ENCODE measurements at regions not wholly inside any gene's neighbourhood (a gene's known extent, or its start where the extent isn't known, plus 50 kb on each side); places are given as distances from the start of the nearest gene placed in this dataset.

DNA sequence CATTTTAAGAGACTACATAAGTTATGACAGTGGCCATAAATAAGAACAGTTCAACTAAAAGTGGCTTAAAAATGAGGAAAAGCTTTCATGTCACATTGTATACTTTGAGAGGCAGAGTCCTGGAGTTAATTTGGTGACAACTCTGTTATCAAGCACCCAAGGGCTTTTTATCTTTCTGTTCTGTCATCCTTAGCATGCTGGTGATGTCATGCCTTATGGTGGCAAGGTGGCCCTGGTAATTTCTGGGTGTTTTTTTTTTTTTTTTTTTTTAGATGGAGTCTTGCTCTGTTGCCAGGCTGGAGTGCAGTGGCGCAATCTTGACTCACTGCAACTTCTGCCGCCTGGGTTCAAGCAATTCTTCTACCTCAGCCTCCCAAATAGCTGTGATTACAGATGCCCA is 158.8 kb downstream of the AASDHPPT start:
- DNase-seq (ENCODE audit: low spot score) = no peak
- no peaks in the 10 kb centered on the region for H3K4me1 ChIP-seq (ENCODE audit: control insufficient read depth in 1 of 2, low read depth in 2 of 2)
- ATAC-seq (ENCODE audit: insufficient number of reproducible peaks, low FRiP score, low read depth) = no peak
- H3K9me3 ChIP-seq = no peaks in the 10 kb centered on the region
- no peak overlapping the region for H3K27ac ChIP-seq
- H3K4me3 ChIP-seq = no peak overlapping the region
- H3K27me3 ChIP-seq (replicated peaks; ENCODE audit: insufficient read depth) = no peaks in the 10 kb centered on the region
- no peak for TF ChIP-seq CTCF (IDR thresholded peaks at IDR 0.05)
- H3K36me3 ChIP-seq = no peaks in the 10 kb centered on the region

DNA sequence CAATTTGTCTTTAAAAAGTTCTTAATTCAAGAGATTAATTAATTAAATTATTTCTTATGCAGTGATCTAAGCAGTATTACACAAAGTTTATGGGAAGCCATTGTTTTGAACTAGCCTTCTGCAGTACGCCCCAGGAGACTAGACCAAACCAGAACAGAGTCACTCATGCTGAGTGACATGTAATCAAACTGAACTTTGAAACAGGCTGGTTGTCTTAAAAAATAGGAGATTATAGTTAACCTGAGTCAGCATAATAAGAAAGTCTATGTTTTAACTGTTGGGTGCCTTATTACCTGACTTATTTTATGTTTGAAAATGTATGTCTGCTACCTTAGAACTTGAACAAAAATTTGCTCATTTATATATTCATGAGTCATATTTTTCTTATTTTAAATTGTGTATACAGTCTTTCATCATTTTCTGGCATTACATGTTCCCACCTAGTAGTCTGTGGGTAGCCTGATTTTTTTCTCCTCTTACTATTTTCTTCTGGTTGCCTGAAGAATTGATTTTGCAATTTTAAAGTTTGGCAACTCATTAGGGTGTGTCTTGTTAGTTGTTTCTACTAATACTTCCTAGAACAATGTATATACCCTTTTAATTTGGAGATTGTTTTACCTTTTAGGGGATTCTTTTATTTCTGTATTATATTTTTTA is 161.4 kb downstream of the AASDHPPT start:
- Histone ChIP-seq H3K4me3 (no peak overlapping the region), H3K9me3 (no peaks in the 10 kb centered on the region), H3K36me3 (no peaks in the 10 kb centered on the region), H3K27ac (no peak overlapping the region), H3K4me1 (ENCODE audit: control insufficient read depth in 1 of 2, low read depth in 2 of 2) (no peaks in the 10 kb centered on the region), H3K27me3 (replicated peaks; ENCODE audit: insufficient read depth) (no peaks in the 10 kb centered on the region)
- no peak for ATAC-seq (ENCODE audit: insufficient number of reproducible peaks, low FRiP score, low read depth)
- TF ChIP-seq CTCF (IDR thresholded peaks at IDR 0.05) = no peak
- DNase-seq (ENCODE audit: low spot score) = no peak

DNA sequence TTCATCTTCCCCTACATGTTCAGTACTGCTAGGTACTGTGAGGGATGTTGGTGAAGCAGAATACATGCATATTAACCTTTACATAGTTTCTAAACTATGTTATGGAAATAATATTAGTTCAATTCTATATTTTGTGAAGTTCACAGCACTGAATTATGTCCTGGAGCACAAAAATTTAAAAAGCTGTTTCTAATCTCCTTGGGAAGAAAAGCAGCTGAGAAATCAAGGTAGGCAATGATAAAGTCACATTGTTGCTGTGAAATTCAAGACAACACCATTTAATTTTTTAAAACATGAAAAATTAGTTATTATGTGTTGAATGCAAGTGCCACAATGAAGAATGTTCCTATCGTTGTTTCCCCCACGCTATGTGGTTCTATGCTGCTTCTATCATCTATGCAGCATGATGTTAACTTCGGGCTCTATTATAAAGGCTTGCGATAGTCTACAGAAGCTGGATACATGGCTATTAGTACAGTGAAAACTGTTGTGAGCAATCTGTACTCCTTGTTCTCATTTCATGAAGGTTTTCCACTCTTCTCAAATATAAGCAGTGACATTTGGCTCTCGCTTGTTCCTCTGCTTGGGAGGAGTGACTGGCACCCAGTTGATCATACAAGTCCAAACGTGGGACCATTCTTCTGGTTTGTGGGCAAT is 164.3 kb downstream of the AASDHPPT start:
- Histone ChIP-seq H3K4me1 (ENCODE audit: control insufficient read depth in 1 of 2, low read depth in 2 of 2) (no peaks in the 10 kb centered on the region), H3K27me3 (replicated peaks; ENCODE audit: insufficient read depth) (no peaks in the 10 kb centered on the region), H3K36me3 (no peaks in the 10 kb centered on the region), H3K9me3 (no peaks in the 10 kb centered on the region), H3K4me3 (no peak overlapping the region), H3K27ac (no peak overlapping the region)
- no peak for ATAC-seq (ENCODE audit: insufficient number of reproducible peaks, low FRiP score, low read depth)
- no peak for TF ChIP-seq CTCF (IDR thresholded peaks at IDR 0.05)
- DNase-seq (ENCODE audit: low spot score) = no peak

GRCh38 chr11:106242718-106243415 is 165.4 kb downstream of the AASDHPPT start:
- Histone ChIP-seq H3K4me1 (ENCODE audit: control insufficient read depth in 1 of 2, low read depth in 2 of 2) (no peaks in the 10 kb centered on the region), H3K4me3 (no peak overlapping the region), H3K9me3 (no peaks in the 10 kb centered on the region), H3K27ac (no peak overlapping the region), H3K27me3 (replicated peaks; ENCODE audit: insufficient read depth) (no peaks in the 10 kb centered on the region), H3K36me3 (no peaks in the 10 kb centered on the region)
- ATAC-seq (ENCODE audit: insufficient number of reproducible peaks, low FRiP score, low read depth) (no peak), DNase-seq (ENCODE audit: low spot score) (no peak)
- no peak for TF ChIP-seq CTCF (IDR thresholded peaks at IDR 0.05)

DNA sequence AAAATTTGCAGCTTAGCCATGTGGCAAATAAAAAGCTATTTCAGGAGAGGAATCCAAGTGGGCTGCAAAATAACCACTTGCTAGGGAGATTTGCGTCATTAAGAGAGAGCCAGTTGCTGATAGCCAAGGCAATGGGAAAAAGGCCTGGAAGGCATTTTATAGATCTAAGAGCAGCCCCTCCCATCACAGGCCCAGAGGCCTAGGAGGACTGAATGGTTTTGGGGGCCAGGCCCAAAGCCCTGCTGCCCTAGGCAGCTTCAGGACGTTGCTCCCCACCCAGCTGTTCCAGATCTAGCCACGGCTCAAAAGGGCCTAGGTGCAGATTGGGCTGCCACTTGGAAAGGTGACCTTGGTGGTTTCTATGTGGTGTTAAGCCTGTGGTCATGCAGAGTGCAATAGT is 169.0 kb downstream of the AASDHPPT start:
- Histone ChIP-seq H3K27ac (no peak overlapping the region), H3K4me3 (no peak overlapping the region), H3K36me3 (no peaks in the 10 kb centered on the region), H3K4me1 (ENCODE audit: control insufficient read depth in 1 of 2, low read depth in 2 of 2) (no peaks in the 10 kb centered on the region), H3K9me3 (no peaks in the 10 kb centered on the region), H3K27me3 (replicated peaks; ENCODE audit: insufficient read depth) (no peaks in the 10 kb centered on the region)
- no peak for TF ChIP-seq CTCF (IDR thresholded peaks at IDR 0.05)
- no peak for DNase-seq (ENCODE audit: low spot score)
- ATAC-seq (ENCODE audit: insufficient number of reproducible peaks, low FRiP score, low read depth) = no peak
